CD4-positive, alpha-beta T cell treated with Interleukin-17A for 1 hour (primary cell): ENCODE measurements at regions not wholly inside any gene's neighbourhood (a gene's known extent, or its start where the extent isn't known, plus 50 kb on each side); places are given as distances from the start of the nearest gene placed in this dataset.
"Not testable (repeated sequence)": the region's sequence is repeated elsewhere in the genome, so short reads cannot be mapped to it uniquely, and the experiment has no call there.

Experiments used
- DNase-seq: peaks from one replicate; pipeline ENCODE4 v3.0.0-alpha.2; 2020

DNA sequence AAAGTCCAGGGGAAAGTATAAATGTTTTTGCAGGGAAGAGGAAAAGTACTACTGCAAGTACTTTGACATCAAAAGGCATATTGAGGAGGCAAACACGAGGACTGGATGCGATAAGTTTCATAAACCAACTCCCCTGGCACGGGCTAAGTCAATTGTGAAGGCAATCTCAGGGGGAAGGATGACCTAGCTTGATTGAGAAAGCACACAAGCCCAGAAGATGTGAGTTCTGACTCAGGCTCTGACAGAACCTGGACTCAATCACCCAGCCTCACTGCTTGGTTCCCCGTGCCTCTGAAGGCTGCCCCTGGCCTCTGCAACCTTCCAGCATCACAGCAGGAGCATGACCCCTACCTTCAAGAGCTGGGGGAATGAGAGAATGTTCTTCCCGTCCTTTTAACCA lies 93.2 kb upstream of the ZNF438 start:
- DNase-seq = no peak

DNA sequence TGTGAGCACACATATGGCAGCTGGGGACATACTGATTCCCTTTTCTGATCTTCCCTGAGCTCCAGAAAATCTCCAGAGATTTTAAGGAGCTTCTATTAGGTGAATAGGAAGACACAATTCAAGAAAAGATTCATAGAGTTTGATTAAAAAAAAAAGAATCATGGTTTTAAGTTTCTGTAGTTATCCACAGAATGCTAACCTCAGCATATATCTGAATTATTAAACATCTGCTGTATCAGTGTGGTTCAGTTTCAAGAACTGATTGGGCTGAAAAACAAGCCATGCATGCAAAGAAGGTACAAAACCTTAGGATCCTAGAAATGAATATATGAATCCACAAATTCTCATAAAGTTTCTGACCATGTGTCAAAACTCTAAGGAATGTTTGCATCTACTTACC lies 94.1 kb upstream of the ZNF438 start:
- DNase-seq = no peak

DNA sequence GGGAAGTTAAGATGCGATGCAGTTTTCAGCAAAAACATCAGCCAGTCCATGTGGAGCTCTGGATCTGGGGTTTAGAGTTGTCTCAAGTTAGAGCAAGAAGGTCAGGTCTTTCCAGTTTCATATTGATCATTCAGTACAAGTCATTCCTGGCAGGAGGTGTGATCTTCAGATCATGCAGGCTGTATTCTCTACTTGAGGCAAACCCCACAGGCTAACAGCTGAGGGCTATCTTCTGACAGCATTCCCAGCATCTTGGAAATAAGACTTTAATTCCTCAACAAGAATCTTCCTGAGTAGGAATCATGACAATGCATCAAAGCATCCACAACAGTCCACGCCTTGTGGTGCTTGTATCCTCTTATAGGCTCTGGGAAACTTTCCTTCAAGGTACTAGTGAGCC lies 94.9 kb upstream of the ZNF438 start:
- DNase-seq = no peak

DNA sequence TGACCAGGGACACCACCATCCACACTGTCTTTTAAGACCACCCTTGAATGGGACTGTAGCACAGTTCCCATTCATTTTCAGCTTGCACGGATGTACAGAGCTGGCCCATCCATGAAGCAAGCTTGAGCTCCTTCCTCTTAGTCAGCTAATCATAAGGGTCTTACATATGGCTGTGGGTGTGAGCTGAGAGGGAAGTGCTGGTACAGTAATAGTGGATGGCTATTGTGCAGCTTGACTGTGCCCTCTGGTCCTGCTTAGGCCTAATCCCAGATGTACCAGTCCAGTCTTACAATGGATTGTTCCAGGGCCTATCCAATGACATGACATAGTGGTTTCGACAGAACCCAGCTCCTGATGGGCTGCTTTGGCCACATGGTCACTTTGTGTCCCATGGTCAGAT lies 96.9 kb upstream of the ZNF438 start:
- no peak for DNase-seq

DNA sequence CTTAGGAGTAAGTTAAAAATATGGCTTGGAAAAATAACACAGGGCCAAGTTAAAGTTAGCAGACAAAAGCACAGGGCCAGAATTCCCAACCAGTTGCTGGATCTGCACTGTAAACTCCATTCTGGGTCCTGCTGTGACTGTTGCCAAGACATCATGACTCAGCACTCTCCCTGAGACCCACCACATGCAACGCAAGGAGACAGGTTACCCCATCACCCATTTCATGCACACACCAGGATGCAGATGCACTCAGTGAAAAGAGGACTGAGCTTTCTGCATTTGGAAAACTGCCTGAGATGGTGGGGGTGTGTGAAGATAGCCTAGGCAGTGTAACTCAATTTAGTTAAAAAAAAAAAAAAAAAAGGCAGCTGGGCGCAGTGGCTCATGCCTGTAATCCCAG lies 97.6 kb upstream of the ZNF438 start:
- DNase-seq = no peak

DNA sequence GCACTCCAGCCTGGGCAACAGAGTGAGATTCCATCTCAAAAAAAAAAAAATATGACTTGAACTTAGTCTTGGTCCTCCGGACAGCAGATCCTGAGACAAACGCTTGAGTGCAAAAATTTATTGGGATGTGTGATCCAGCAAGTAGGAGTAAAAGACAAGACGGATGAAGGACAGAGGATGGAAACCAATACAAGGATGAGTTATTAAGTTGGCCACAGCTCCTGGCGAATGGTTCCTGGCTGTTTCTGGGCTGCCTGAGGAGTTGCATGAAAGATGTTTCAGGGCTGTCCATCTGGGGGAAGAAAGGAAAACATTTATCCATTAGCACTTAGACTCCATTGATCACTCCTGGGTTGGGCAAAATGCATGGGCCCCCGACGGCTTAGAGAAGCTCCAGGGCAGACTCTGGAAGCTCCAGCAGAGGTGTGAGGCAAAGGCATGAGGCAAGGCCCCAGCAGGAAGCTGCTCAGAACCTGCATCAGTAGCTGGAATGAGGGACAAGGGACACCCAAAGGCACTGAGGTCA lies 98.3 kb upstream of the ZNF438 start:
- no peak for DNase-seq

DNA sequence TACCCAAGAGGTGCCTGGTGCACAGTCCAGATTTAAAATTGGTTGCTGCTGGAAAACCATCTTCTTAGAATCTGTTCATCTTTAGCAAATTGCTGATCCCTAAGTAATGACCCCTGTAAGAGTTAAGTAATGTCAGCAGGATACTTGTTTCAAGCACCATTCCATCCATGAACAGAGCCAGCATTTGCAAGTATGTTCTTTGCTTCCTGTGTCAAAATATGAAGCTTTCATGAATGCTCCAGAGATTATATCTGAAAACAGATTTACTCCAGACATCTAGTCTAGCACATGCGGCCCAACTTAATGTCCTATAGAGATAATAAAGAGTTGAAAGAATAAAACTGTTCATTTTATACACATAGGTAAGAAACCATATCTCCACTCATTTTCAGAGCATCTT lies 98.7 kb upstream of the ZNF438 start:
- no peak for DNase-seq

DNA sequence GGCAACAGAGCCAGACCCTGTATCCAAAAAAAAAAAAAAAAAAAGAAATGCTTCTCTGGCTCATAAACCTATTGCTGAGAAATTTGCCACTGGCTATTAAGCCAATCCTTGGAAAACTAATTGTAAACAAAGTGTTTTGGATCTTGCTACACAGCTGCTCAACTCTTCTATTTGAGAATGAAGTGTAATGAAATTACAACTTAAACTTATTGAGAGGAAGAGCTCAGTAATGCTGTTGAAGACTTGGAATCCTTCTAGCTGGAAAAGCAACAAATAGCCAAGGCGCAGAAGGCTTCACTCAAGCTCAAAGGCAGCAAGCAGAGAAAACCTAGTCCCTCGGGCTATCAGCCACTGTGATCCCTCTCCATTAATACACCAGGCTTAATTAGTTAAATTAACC lies 99.6 kb upstream of the ZNF438 start:
- no peak for DNase-seq

DNA sequence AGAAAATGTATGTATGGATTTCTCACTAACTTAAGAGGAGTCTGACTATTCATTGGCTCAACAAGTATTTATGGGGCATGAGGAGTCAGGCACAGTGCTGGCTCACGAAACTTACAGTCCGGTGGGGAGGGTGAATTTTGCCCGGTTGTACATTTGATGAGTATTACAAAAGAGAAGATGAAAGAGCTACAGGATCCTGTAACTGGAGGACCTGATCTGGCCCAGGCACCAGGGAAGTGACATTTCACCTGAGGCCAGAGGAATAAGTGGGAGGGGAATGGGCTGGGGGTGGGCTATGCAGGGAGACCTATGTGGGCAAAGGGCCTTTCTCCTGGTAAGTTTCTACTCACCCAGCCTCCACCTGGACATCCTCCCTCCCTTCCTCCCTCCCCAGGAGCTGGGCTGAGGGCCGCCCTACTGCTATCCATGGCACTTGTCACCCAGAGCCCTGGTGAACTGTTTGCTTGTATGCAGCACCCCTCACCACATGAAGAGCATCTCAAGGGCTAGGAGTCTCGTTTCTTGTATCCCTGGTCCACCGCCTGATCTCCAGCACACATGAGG lies 101.1 kb upstream of the ZNF438 start:
- no peak for DNase-seq

DNA sequence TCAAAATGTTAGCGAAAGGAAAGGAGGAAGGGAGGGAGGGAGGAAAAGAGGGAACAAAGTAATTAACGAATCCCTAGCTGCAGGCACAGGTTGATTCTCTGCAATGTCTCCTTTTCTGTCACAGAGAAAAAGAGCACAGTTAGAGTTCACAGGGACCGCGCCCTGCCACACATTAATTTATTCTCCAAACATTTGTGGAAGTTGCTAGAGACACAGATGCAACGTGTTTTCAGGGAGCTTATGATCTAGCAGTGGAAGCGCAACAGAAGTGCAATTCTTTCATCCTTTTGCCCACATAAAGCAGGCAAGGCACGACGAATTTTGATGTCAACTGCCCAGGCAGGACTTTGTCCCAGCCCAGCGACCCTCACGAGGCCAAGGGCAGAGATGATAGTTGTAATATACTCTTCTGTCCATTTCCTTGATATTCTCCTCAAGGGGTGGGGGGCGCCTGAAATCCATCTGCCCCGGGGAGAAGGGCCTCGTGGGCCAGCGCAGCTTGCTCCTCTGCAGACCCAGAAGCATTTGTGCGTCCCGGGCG lies 101.7 kb upstream of the ZNF438 start:
- no peak for DNase-seq

DNA sequence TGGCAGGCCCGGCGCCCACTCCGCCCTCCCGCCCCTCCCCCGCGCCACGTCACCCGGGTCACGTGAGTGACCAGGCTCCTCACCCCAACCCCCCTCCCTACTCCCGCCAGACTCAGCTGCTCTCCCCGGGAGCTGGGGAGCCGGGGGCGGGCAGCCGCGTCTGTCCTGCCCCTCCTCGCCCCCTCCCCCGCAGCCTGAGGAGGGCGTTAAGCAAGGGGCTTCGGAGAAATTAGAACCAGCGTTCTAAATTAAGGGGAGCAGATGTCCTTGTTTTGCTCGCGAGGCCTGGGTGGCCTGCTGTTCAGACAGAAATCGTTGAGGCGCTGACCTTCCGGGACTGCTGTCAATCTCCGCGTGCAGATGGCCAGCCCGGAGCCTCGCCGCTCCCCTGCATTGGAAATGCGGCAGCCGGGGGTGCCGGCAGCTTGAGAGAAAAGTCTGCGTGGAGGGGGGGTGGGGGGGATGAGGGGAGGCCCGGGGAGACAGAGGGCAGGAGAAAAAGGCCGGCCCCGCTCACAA lies 102.2 kb upstream of the ZNF438 start:
- peak; percentile 71 for DNase-seq

DNA sequence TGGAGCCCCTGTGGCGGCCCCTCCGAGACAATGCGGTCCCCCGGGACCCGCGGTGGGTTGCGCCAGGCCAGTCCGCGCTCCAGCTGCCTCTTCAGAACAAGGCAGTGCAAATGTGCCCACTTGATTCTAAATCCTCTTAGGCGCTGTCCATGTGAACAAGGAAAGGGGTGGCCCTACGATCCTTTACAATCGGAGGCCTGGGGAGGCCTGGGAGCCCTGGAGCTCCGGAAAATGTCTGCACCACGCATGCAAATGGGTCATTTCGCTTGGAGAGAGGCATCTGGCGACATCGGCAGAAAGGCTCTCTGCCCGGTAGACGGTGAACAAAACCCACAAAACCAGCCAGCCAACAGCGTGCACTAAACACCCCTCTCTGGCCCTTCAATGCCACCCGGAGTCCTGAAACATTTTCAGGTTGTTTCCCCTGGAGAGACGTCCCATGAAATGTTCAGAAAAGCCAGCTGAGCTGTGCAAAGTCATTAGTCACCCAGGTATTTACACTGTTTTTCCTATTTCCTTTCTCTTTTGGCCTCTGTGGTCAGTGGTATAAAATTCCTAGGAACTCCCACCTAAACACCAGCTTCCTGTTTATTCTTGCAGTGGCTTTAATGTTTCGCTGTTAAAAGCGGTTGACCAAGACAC lies 102.8 kb upstream of the ZNF438 start:
- no peak for DNase-seq

DNA sequence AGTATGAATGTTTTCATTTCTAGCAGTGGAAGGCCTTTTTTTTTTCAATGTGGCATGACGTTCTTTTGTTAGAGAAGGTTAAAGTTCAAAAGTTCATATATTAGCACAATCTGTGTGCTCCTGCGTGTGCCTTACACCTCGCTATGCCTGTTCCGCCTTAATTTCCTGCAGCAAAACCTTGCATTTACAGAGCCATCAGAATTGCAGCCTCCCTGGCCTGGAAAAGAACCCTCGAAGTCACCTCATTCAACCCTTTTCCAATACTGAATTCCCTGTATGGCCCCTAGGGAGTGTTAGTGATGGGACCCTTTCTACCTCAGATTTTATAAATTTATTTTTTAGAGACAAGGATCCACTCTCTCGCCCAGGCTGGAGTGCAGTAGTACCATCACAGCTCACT lies 103.5 kb upstream of the ZNF438 start:
- DNase-seq = no peak

DNA sequence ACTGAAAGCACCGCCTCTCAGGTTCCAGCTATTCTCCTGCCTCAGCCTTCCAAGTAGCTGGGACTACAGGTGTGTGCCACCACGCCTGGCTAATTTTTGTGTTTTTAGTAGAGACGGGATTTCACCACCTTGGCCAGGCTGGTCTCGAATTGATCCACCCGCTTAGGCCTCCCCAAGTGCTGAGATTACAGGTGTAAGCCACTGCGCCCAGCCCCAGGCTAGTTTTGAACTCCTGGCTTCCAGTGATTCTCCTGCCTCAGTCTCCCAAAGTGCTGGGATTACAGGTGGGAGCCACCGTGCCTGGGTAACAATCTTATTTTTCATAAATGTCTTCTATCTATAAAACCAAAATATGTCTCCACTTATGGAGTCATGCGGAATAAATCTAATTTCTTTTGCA lies 104.1 kb upstream of the ZNF438 start:
- DNase-seq = not testable (repeated sequence)

DNA sequence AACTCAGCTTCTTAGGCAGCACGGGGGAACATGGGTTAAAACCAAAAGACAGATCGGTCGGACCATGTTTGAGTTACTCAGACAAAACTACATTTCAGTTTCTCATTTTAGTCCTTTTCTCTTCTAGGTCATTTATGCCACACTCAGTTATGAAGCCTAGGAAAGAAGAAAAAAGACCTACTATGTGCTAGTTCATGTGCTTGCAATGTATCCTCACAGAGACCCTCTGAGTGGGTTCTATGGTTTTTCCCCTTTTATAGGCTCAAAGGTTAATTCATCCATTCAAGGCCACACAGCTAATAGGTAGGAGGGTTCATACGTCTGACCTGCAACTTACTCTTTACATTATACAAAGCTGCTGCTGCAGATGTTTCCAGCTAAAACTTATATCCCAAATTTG lies 104.7 kb upstream of the ZNF438 start:
- no peak for DNase-seq

DNA sequence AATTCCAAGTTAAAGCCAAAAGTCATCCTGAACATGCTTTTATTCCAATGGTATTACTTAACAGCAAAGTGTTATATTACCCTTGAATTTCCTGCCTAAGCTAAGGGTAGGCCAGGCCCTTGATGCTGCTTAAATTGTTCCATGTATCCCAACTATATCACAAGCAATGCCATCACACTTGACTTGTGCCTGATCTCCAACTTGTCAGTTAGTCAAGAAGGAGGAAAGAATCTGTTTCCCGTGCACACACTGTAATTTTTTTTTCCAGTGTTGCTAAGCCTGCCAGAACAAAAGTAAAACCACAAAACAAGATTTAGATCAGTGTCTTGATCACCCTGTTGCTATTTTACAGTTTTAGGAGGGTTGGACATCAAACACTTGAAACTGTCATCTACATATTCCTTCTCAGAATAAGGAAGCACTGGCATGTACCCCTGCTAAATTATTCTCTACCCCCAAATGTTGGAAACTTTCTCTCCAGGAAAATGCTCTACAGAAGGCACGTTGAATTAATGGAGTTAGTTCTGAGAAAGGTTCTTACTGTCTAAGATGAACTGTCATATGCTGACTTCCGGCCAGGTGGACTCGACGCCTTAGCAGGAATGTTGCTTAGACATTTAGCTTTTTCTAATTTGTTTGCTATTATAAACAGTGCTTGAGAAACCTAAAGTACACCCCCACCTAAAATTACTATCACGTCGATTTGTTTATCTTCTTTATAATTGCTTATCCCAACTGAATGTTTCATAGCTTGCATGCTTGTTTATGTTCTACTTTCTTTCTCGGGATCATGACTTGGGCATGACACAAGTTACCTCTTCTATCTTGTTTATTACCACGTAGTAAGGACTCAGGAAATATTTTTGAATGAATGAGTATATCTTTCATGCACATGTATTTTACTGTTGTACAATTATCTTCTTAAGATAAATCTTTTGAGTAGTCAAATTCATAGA lies 105.5 kb upstream of the ZNF438 start:
- peak; percentile 17 for DNase-seq

DNA sequence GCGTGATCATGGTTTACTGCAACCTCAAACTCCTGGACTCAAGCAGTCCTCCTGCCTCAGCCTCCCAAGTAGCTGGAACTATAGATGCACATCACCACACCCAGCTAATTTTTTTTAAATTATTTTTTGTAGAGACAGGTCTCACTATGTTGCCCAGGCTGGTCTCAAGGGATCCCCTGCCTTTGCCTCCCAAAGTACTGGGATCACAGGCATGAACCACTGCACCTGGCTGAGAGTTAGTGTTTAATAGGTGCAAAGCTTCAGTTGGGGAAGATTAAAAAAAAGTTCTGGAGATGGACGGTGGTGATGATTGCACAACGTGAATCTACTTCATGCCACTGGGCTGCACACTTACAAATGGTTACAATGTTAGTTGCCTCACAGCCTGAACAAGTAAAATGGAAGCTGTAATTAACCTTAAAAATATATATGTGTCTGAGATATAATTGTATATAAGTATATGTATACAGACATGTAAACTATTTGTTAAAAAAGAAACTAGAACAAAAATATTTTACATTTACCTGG lies 106.4 kb upstream of the ZNF438 start:
- no peak for DNase-seq

DNA sequence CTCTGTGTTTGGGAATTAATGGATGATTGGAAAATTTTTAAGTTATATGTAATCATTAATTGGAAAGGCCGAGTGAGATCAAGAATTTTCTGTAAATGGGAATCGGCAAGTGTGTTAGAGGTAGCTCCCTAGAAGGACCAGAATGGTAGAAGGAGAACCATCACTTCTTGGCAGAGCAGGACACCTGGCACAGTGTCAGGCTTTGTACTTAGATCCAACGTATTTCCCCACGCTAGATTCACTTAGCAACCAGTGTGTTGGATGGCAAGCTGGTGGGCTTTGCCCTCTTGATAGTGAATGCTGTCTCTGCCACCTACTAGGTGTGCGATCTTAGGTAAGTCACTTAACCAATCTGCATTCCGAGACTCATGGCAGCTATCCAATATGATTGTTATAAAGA lies 107.8 kb upstream of the ZNF438 start:
- DNase-seq = no peak

DNA sequence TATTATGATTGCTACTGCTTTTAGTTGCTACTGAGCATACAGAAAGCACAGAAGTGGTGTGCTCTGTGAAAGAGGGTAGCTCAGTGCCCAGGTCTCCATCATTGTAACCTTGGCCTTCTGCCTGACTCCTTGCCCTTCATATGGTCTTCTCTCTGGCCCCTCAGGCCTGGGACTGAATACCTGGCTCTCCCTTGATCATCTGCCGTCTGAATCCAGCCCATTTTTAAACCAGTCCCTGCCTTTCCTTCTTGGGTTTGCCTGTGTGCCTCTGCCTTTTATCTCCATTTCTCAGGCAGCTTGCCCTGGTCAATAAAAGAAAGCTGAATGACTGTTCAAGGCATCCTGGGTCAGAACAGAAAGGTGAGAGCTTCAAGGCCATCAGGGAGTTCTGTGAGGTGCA lies 109.1 kb upstream of the ZNF438 start:
- no peak for DNase-seq

DNA sequence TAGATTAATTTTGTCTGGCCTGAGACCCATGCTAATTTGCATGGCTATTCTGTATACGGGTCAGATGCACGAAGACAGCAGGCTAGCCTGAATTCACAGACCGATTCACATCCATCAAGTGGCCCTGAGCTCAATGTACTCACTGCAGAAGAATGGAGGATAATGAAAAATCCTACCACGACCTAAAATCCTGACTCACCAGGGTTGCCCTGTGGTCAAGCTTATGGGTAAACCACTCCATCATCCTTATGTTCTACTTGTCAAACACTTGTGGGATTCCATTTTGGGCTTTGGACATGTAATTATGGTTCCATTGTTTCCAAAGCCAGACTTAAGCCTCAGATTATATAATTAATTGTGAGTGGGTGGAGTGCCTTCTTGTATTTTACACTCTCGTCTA lies 110.4 kb upstream of the ZNF438 start:
- DNase-seq = no peak

DNA sequence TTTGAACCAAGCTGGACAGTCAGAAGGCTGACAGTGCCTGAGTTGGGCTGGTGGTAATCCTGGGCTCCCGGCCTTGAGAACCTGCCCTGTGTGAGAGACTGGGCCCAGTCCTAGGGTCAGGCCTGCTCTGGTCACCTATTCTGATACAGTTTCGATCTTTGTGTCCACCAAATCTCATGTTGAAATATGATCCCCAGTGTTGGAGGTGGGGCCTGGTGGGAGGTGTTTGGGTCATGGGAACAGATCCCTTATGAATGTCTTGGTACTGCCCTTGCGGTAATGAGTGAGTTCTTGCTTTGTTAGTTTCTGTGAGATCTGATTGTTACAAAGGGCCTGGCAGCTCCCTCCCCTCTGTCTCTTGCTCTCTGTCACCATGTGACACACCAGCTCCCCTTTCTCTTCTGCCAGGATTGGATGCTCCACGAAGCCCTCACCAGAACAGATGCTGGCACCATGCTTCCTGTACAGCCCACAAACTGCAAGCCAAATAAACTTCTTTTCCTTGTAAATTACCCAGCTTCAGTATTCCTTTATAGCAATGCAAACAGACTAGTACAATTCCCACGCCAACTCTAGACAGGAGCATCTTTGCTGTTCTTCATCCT lies 111.8 kb upstream of the ZNF438 start:
- no peak for DNase-seq

DNA sequence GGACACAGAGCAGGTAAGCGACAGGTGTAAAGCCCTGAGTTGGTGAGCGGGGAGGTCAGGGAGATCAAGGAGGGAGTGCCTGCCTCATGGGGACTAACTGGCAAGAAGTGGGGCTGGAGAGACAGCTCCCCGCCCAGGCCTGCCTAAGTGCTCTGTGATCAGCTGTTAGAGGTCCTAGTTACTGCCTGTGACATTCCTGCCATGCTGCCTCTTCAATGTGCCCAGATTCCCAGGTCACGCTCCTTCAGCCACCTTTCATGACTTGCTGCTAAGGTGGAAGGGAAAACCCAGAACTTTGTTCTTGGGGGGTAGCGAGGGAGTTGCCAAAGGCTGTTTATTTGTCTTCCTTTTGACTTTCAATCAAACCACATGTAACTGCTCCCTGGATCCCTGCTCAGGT lies 114.3 kb upstream of the ZNF438 start:
- no peak for DNase-seq
